ENCODE measurements at regions not wholly inside any gene's neighbourhood (a gene's known extent, or its start where the extent isn't known, plus 50 kb on each side); places are given as distances from the start of the nearest gene placed in this dataset.

DNA sequence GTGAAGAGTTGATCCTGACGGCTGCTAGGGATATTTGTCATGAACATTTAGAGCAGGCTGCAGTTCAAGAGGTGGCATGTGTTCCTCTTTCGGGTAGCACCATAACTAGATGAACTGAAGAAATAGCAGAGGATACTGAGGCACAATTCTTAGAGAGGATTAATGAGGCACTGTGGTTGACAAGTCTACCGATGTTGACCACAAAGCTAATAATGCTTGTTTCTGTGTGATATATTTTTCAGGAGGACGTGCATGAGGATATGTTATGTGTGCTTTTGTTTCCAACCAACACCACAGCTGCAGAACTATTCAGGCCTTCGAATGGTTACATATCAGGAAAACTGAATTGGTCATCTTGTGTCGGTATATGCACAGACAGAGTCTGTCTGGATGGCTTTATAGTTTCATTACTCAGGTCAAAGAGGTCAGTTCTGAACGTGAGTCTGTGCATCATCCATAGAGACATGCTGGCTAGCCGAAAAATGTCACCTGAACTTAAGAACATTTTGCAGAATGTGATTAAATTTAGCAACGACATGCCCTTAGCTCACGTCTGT is 210.1 kb upstream of the IRS2 start:
- no peak overlapping the region for H3K4me3 ChIP-seq (replicated peaks; ENCODE audit: low read depth, low read length)
- DNase-seq (ENCODE audit: extremely low read depth, low read depth), result no peak
- no peak for TF ChIP-seq CTCF (IDR thresholded peaks at IDR 0.05; ENCODE audit: low read depth, low read length, missing control alignments)

DNA sequence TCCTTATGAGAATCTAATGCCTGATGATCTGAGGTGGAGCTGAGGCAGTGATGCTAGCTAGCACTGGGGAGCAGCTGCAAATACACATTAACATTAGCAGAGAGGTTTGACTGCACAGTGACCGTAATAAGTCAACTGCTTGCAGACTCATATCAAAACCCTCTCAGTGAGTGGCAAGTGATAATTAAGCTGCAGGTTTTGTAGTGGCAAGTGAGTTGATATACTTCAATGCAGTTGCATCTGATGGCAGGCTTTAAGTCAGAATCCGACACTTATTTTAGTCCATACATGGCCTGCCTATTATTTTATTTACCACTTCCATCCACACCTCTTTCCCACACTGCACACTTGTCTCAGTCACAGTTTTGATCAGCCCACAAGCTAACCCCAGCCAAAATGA is 209.2 kb upstream of the IRS2 start:
- no peak overlapping the region for H3K4me3 ChIP-seq (replicated peaks; ENCODE audit: low read depth, low read length)
- no peak for TF ChIP-seq CTCF (IDR thresholded peaks at IDR 0.05; ENCODE audit: low read depth, low read length, missing control alignments)
- DNase-seq (ENCODE audit: extremely low read depth, low read depth), result no peak

DNA sequence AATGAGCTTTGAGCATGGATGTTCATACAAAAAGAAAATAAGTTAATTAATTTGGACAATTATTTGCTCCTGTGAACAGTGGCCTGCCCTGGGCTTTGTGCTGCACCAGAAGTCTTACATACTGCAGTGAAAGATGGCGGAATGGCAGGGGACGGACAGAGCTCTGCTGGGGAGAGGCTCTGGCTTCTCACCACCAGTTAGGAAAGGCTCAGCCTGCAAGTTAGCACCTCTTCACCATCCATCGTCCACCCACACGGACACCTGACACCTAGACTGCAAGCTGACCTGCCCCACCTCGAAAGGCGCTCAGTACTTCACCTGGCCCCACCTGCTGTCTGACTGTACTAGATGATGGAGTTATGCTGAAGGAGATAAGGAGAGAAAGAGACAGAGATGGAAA is 203.9 kb upstream of the IRS2 start:
- DNase-seq (ENCODE audit: extremely low read depth, low read depth), result no peak
- TF ChIP-seq CTCF (IDR thresholded peaks at IDR 0.05; ENCODE audit: low read depth, low read length, missing control alignments), result no peak

DNA sequence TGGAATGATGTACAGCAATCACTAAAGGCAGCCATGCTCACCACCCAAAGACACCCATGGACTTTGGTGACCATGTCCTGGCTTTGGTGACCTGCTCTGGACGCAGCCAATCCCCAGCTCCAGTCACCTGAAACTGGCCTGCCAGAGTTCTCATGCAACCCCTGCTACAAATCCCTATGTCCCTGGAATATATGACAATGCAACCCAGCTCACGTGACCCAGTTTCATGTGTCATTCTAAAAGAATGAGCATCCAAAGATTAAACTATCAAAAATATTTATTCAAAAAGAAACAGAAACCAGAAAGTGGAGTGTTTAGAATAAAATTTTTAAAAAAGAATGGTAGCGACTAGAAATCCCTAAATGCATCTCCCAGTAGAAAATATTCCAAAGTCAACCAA is 203.3 kb upstream of the IRS2 start:
- H3K4me3 ChIP-seq (replicated peaks; ENCODE audit: low read depth, low read length), result no peak overlapping the region
- no peak for DNase-seq (ENCODE audit: extremely low read depth, low read depth)
- no peak for TF ChIP-seq CTCF (IDR thresholded peaks at IDR 0.05; ENCODE audit: low read depth, low read length, missing control alignments)

More for the DNA sequence above, 203.9 kb upstream of the IRS2 start:
- no peak overlapping the region for H3K4me3 ChIP-seq (replicated peaks; ENCODE audit: low read depth, low read length)

DNA sequence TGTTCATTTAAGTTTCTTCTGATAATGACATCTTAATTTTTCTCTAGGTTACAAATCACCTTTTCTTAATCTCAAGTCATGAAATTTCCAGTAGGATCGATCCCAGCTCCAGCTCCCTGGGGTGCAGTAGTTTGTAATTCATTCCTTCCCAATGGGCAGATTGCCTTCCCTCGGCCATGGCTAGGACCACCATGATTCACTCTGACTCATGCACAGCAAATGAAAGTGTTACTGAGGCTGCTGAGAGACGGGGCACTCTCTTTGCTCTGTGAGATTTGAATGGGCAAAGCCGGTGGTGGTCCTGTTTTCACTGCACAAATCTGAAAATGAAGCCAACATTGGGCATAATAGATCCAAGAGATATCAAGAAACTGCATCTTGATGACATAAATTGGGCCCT is 202.8 kb upstream of the IRS2 start:
- DNase-seq (ENCODE audit: extremely low read depth, low read depth), result no peak
- no peak overlapping the region for H3K4me3 ChIP-seq (replicated peaks; ENCODE audit: low read depth, low read length)
- no peak for TF ChIP-seq CTCF (IDR thresholded peaks at IDR 0.05; ENCODE audit: low read depth, low read length, missing control alignments)

GRCh38 chr13:109986851-109987250 is 200.5 kb upstream of the IRS2 start:
- no peak for DNase-seq (ENCODE audit: extremely low read depth, low read depth)
- no peak for TF ChIP-seq CTCF (IDR thresholded peaks at IDR 0.05; ENCODE audit: low read depth, low read length, missing control alignments)
- H3K4me3 ChIP-seq (replicated peaks; ENCODE audit: low read depth, low read length), result no peak overlapping the region

DNA sequence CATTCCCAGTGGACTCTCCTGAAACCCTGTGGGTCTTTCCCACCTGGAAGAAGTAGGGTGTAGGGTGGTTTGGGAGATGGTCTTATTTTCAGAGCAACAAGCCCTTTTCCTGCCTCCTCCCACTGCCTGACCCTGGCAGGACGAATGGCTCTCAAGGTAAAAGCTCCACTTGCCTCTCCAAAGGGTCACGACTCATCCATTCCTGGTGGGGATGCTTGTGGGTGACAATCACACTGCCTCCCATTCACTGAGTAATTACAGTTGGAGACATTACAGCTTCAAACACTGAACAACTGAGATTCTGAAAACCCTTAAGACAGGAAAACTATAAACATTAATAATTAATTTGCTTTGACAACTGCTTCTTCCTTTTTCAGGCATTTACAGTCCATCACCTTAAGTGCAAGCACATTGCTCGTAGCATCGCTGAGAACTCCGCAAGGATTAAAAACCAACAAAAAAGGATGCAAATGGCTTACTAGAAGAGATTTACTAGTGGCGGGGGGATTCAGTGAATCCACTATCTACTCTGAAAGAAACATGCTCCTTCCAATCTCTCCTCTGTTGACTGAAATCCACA is 199.6 kb upstream of the IRS2 start:
- TF ChIP-seq CTCF (IDR thresholded peaks at IDR 0.05; ENCODE audit: low read depth, low read length, missing control alignments), result no peak
- DNase-seq (ENCODE audit: extremely low read depth, low read depth), result no peak

More for the DNA sequence above, 199.6 kb upstream of the IRS2 start:
- H3K4me3 ChIP-seq (replicated peaks; ENCODE audit: low read depth, low read length), result no peak overlapping the region
